SU-DHL-6 (cell line): ENCODE measurements at regions not wholly inside any gene's neighbourhood (a gene's known extent, or its start where the extent isn't known, plus 50 kb on each side); places are given as distances from the start of the nearest gene placed in this dataset.

Source experiments
- EZH2phosphoT487 ChIP-seq: fragments of 200-600 bp; sonication (generic), shearing (Covaris generic); conservative IDR thresholded peaks from 2 replicates; pipeline ENCODE4 v1.6.1; 2018; ENCODE audit warnings: mild to moderate bottlenecking, antibody characterized with exemption, low read length, moderate library complexity, mixed read lengths
- TF ChIP-seq, protein P1 (sequence below): fragments of 200-600 bp; sonication (generic); IDR thresholded peaks from one replicate; pipeline ENCODE4 v1.5.1; 2017; ENCODE audit warnings: antibody characterized with exemption, mild to moderate bottlenecking, low read length, moderate library complexity; ENCODE audit not compliant: insufficient read depth, poor library complexity, severe bottlenecking

DNA sequence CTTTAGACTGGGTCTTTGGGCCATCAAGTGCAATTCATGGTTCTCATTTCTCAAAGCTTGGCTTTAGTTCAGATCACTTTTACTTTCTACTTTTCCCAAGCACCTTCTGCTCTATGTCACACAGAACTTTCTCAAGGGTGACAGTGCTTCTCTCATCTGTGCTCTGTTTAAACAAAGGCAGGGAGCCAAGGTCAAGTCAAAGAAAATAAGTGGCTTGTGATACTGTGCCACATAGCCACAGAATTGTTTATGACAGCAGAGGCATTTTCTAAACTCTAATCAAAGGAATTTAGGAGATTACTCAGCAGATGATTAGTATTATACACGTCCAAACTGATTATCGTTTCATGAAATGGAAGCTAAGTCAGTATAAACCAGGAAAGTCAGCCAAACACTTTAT is 348.0 kb downstream of the HDGFL1 start:
- TF ChIP-seq, protein P1, sequence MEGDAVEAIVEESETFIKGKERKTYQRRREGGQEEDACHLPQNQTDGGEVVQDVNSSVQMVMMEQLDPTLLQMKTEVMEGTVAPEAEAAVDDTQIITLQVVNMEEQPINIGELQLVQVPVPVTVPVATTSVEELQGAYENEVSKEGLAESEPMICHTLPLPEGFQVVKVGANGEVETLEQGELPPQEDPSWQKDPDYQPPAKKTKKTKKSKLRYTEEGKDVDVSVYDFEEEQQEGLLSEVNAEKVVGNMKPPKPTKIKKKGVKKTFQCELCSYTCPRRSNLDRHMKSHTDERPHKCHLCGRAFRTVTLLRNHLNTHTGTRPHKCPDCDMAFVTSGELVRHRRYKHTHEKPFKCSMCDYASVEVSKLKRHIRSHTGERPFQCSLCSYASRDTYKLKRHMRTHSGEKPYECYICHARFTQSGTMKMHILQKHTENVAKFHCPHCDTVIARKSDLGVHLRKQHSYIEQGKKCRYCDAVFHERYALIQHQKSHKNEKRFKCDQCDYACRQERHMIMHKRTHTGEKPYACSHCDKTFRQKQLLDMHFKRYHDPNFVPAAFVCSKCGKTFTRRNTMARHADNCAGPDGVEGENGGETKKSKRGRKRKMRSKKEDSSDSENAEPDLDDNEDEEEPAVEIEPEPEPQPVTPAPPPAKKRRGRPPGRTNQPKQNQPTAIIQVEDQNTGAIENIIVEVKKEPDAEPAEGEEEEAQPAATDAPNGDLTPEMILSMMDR: no peak
- no peak for TF ChIP-seq EZH2phosphoT487
